ENCODE measurements at regions not wholly inside any gene's neighbourhood (a gene's known extent, or its start where the extent isn't known, plus 50 kb on each side); places are given as distances from the start of the nearest gene placed in this dataset.

- DNase-seq (ENCODE audit: low spot score), result no peak
Observed at GRCh38 chrX:39893417-39894338, 204.1 kb downstream of the BCOR start.

- DNase-seq (ENCODE audit: low spot score), result no peak
Observed at GRCh38 chrX:39894683-39895082, 203.1 kb downstream of the BCOR start.

- no peak for DNase-seq (ENCODE audit: low spot score)
Observed at GRCh38 chrX:39895218-39896110, 202.3 kb downstream of the BCOR start.

GRCh38 chrX:39896951-39897740 lies 200.6 kb downstream of the BCOR start:
- DNase-seq (ENCODE audit: low spot score), result no peak

- DNase-seq (ENCODE audit: low spot score), result no peak
Observed at GRCh38 chrX:39897741-39898097, 200.0 kb downstream of the BCOR start.

- DNase-seq (ENCODE audit: low spot score), result no peak
Observed at GRCh38 chrX:39898147-39898546, 199.6 kb downstream of the BCOR start.

GRCh38 chrX:39899059-39899458 lies 198.7 kb downstream of the BCOR start:
- no peak for DNase-seq (ENCODE audit: low spot score)

- DNase-seq (ENCODE audit: low spot score), result no peak
Observed at GRCh38 chrX:39899856-39900776, 197.6 kb downstream of the BCOR start.

GRCh38 chrX:39900777-39901170 lies 197.0 kb downstream of the BCOR start:
- no peak for DNase-seq (ENCODE audit: low spot score)

GRCh38 chrX:39903343-39903742 lies 194.4 kb downstream of the BCOR start:
- DNase-seq (ENCODE audit: low spot score), result no peak

- DNase-seq (ENCODE audit: low spot score), result no peak
Observed at GRCh38 chrX:39903937-39904336, 193.8 kb downstream of the BCOR start.

GRCh38 chrX:39904816-39905537 lies 192.8 kb downstream of the BCOR start:
- DNase-seq (ENCODE audit: low spot score), result no peak

- DNase-seq (ENCODE audit: low spot score), result no peak
Observed at GRCh38 chrX:39905538-39905891, 192.2 kb downstream of the BCOR start.

- peak; percentile 30 for DNase-seq (ENCODE audit: low spot score)
Observed at GRCh38 chrX:39905946-39906345, 191.8 kb downstream of the BCOR start.

- DNase-seq (ENCODE audit: low spot score), result peak; percentile 72
Observed at GRCh38 chrX:39907964-39908661, 189.6 kb downstream of the BCOR start.

- no peak for DNase-seq (ENCODE audit: low spot score)
Observed at GRCh38 chrX:39909996-39910395, 187.8 kb downstream of the BCOR start.

- no peak for DNase-seq (ENCODE audit: low spot score)
Observed at GRCh38 chrX:39910651-39911050, 187.1 kb downstream of the BCOR start.

GRCh38 chrX:39911278-39911897 lies 186.4 kb downstream of the BCOR start:
- no peak for DNase-seq (ENCODE audit: low spot score)

GRCh38 chrX:39912126-39912525 lies 185.6 kb downstream of the BCOR start:
- DNase-seq (ENCODE audit: low spot score), result no peak
